Glomerular endothelial cell (primary cell): ENCODE measurements at regions not wholly inside any gene's neighbourhood (a gene's known extent, or its start where the extent isn't known, plus 50 kb on each side); places are given as distances from the start of the nearest gene placed in this dataset.

ENCODE experiments used
- DNase-seq: peaks from one replicate; pipeline ENCODE4 v3.0.0-alpha.2; 2011; ENCODE audit warnings: low read depth, low spot score; ENCODE audit errors: extremely low read depth

- DNase-seq = no peak
These were observed 106.3 kb upstream of the CRHR1 start for GRCh38 chr17:45677770-45678169.

- no peak for DNase-seq
These were observed 104.7 kb upstream of the CRHR1 start for GRCh38 chr17:45679426-45679825.

- DNase-seq = no peak
These were observed 103.8 kb upstream of the CRHR1 start for GRCh38 chr17:45680360-45680759.

GRCh38 chr17:45681706-45682105, 102.4 kb upstream of the CRHR1 start:
- DNase-seq = no peak

GRCh38 chr17:45686250-45686649, 97.9 kb upstream of the CRHR1 start:
- DNase-seq = no peak

GRCh38 chr17:45687594-45687993, 96.5 kb upstream of the CRHR1 start:
- DNase-seq = no peak

- no peak for DNase-seq
These were observed 95.8 kb upstream of the CRHR1 start for GRCh38 chr17:45688353-45688752.

GRCh38 chr17:45688820-45689219, 95.3 kb upstream of the CRHR1 start:
- DNase-seq = no peak

- DNase-seq = no peak
These were observed 94.7 kb upstream of the CRHR1 start for GRCh38 chr17:45689451-45689850.

GRCh38 chr17:45690625-45691275, 93.4 kb upstream of the CRHR1 start:
- no peak for DNase-seq

GRCh38 chr17:45692661-45693060, 91.5 kb upstream of the CRHR1 start:
- no peak for DNase-seq

- DNase-seq = no peak
These were observed 90.3 kb upstream of the CRHR1 start for GRCh38 chr17:45693792-45694191.

GRCh38 chr17:45696442-45696841, 87.7 kb upstream of the CRHR1 start:
- no peak for DNase-seq

GRCh38 chr17:45697076-45697475, 87.0 kb upstream of the CRHR1 start:
- no peak for DNase-seq

- no peak for DNase-seq
These were observed 83.7 kb upstream of the CRHR1 start for GRCh38 chr17:45700171-45701090.

GRCh38 chr17:45702666-45703266, 81.4 kb upstream of the CRHR1 start:
- no peak for DNase-seq

- DNase-seq = no peak
These were observed 80.8 kb upstream of the CRHR1 start for GRCh38 chr17:45703348-45703747.

GRCh38 chr17:45703806-45704205, 80.3 kb upstream of the CRHR1 start:
- DNase-seq = no peak

- no peak for DNase-seq
These were observed 79.9 kb upstream of the CRHR1 start for GRCh38 chr17:45704251-45704650.

- no peak for DNase-seq
These were observed 78.8 kb upstream of the CRHR1 start for GRCh38 chr17:45705123-45706009.

GRCh38 chr17:45706033-45706432, 78.1 kb upstream of the CRHR1 start:
- no peak for DNase-seq
